ENCODE measurements at regions not wholly inside any gene's neighbourhood (a gene's known extent, or its start where the extent isn't known, plus 50 kb on each side); places are given as distances from the start of the nearest gene placed in this dataset.

GRCh38 chr21:33980276-33980916, 64.8 kb upstream of the ATP5PO start:
- H3K36me3 ChIP-seq (ENCODE audit: control insufficient read depth, insufficient read depth, low read length): no peaks in the 10 kb centered on the region
- no peak overlapping the region for H3K27ac ChIP-seq (ENCODE audit: low read depth, low read length)
- H3K27me3 ChIP-seq (ENCODE audit: control insufficient read depth, insufficient read depth, low read length): no peaks in the 10 kb centered on the region
- H3K9me3 ChIP-seq (ENCODE audit: control insufficient read depth, insufficient read depth, low read length): no peaks in the 10 kb centered on the region
- H3K4me1 ChIP-seq (ENCODE audit: control insufficient read depth, insufficient read depth, low read length): peaks cover 17% of the 10 kb centered on the region
- H3K4me3 ChIP-seq (ENCODE audit: low read depth, low read length): no peak overlapping the region
- H3K9ac ChIP-seq (ENCODE audit: low read depth, low read length): no peak overlapping the region

GRCh38 chr21:33978585-33978984, 63.0 kb upstream of the ATP5PO start:
- no peak overlapping the region for H3K27ac ChIP-seq (ENCODE audit: low read depth, low read length)
- H3K4me1 ChIP-seq (ENCODE audit: control insufficient read depth, insufficient read depth, low read length): peaks cover 17% of the 10 kb centered on the region
- no peak overlapping the region for H3K9ac ChIP-seq (ENCODE audit: low read depth, low read length)
- no peaks in the 10 kb centered on the region for H3K9me3 ChIP-seq (ENCODE audit: control insufficient read depth, insufficient read depth, low read length)
- H3K4me3 ChIP-seq (ENCODE audit: low read depth, low read length): no peak overlapping the region
- no peaks in the 10 kb centered on the region for H3K27me3 ChIP-seq (ENCODE audit: control insufficient read depth, insufficient read depth, low read length)
- no peaks in the 10 kb centered on the region for H3K36me3 ChIP-seq (ENCODE audit: control insufficient read depth, insufficient read depth, low read length)

- H3K9me3 ChIP-seq (ENCODE audit: control insufficient read depth, insufficient read depth, low read length): no peaks in the 10 kb centered on the region
- no peak overlapping the region for H3K4me3 ChIP-seq (ENCODE audit: low read depth, low read length)
- H3K27me3 ChIP-seq (ENCODE audit: control insufficient read depth, insufficient read depth, low read length): no peaks in the 10 kb centered on the region
- H3K9ac ChIP-seq (ENCODE audit: low read depth, low read length): no peak overlapping the region
- H3K4me1 ChIP-seq (ENCODE audit: control insufficient read depth, insufficient read depth, low read length): peaks cover 17% of the 10 kb centered on the region
- no peak overlapping the region for H3K27ac ChIP-seq (ENCODE audit: low read depth, low read length)
- H3K36me3 ChIP-seq (ENCODE audit: control insufficient read depth, insufficient read depth, low read length): no peaks in the 10 kb centered on the region
These were observed 62.2 kb upstream of the ATP5PO start for GRCh38 chr21:33977721-33978369.

- no peaks in the 10 kb centered on the region for H3K36me3 ChIP-seq (ENCODE audit: control insufficient read depth, insufficient read depth, low read length)
- peaks cover 17% of the 10 kb centered on the region for H3K4me1 ChIP-seq (ENCODE audit: control insufficient read depth, insufficient read depth, low read length)
- no peak overlapping the region for H3K27ac ChIP-seq (ENCODE audit: low read depth, low read length)
- no peaks in the 10 kb centered on the region for H3K27me3 ChIP-seq (ENCODE audit: control insufficient read depth, insufficient read depth, low read length)
- no peaks in the 10 kb centered on the region for H3K9me3 ChIP-seq (ENCODE audit: control insufficient read depth, insufficient read depth, low read length)
- H3K4me3 ChIP-seq (ENCODE audit: low read depth, low read length): no peak overlapping the region
- H3K9ac ChIP-seq (ENCODE audit: low read depth, low read length): no peak overlapping the region
These were observed 61.6 kb upstream of the ATP5PO start for GRCh38 chr21:33977017-33977720.

- Histone ChIP-seq H3K4me1 (ENCODE audit: control insufficient read depth, insufficient read depth, low read length) (peaks cover 23% of the 10 kb centered on the region), H3K9ac (ENCODE audit: low read depth, low read length) (no peak overlapping the region), H3K27ac (ENCODE audit: low read depth, low read length) (no peak overlapping the region), H3K4me3 (ENCODE audit: low read depth, low read length) (no peak overlapping the region), H3K27me3 (ENCODE audit: control insufficient read depth, insufficient read depth, low read length) (no peaks in the 10 kb centered on the region), H3K9me3 (ENCODE audit: control insufficient read depth, insufficient read depth, low read length) (no peaks in the 10 kb centered on the region), H3K36me3 (ENCODE audit: control insufficient read depth, insufficient read depth, low read length) (no peaks in the 10 kb centered on the region)
These were observed 60.7 kb upstream of the ATP5PO start for GRCh38 chr21:33976082-33977016.

- Histone ChIP-seq H3K4me1 (ENCODE audit: control insufficient read depth, insufficient read depth, low read length) (peaks cover 25% of the 10 kb centered on the region), H3K4me3 (ENCODE audit: low read depth, low read length) (no peak overlapping the region), H3K9ac (ENCODE audit: low read depth, low read length) (no peak overlapping the region), H3K27ac (ENCODE audit: low read depth, low read length) (no peak overlapping the region), H3K9me3 (ENCODE audit: control insufficient read depth, insufficient read depth, low read length) (no peaks in the 10 kb centered on the region), H3K36me3 (ENCODE audit: control insufficient read depth, insufficient read depth, low read length) (no peaks in the 10 kb centered on the region), H3K27me3 (ENCODE audit: control insufficient read depth, insufficient read depth, low read length) (no peaks in the 10 kb centered on the region)
These were observed 60.0 kb upstream of the ATP5PO start for GRCh38 chr21:33975548-33976081.

- no peak overlapping the region for H3K4me3 ChIP-seq (ENCODE audit: low read depth, low read length)
- H3K4me1 ChIP-seq (ENCODE audit: control insufficient read depth, insufficient read depth, low read length): peaks cover 25% of the 10 kb centered on the region
- no peak overlapping the region for H3K27ac ChIP-seq (ENCODE audit: low read depth, low read length)
These were observed 59.2 kb upstream of the ATP5PO start for GRCh38 chr21:33974513-33975468.

GRCh38 chr21:33973268-33973667, 57.7 kb upstream of the ATP5PO start:
- Histone ChIP-seq H3K36me3 (ENCODE audit: control insufficient read depth, insufficient read depth, low read length) (no peaks in the 10 kb centered on the region), H3K27me3 (ENCODE audit: control insufficient read depth, insufficient read depth, low read length) (no peaks in the 10 kb centered on the region), H3K4me1 (ENCODE audit: control insufficient read depth, insufficient read depth, low read length) (peaks cover 25% of the 10 kb centered on the region)

More at GRCh38 chr21:33974513-33975468, 59.2 kb upstream of the ATP5PO start:
- H3K9me3 ChIP-seq (ENCODE audit: control insufficient read depth, insufficient read depth, low read length): no peaks in the 10 kb centered on the region
- H3K36me3 ChIP-seq (ENCODE audit: control insufficient read depth, insufficient read depth, low read length): no peaks in the 10 kb centered on the region
- no peaks in the 10 kb centered on the region for H3K27me3 ChIP-seq (ENCODE audit: control insufficient read depth, insufficient read depth, low read length)
- no peak overlapping the region for H3K9ac ChIP-seq (ENCODE audit: low read depth, low read length)

GRCh38 chr21:33972539-33972938, 56.9 kb upstream of the ATP5PO start:
- no peak overlapping the region for H3K4me3 ChIP-seq (ENCODE audit: low read depth, low read length)
- H3K9me3 ChIP-seq (ENCODE audit: control insufficient read depth, insufficient read depth, low read length): no peaks in the 10 kb centered on the region
- no peaks in the 10 kb centered on the region for H3K36me3 ChIP-seq (ENCODE audit: control insufficient read depth, insufficient read depth, low read length)
- H3K27ac ChIP-seq (ENCODE audit: low read depth, low read length): no peak overlapping the region
- peaks cover 29% of the 10 kb centered on the region for H3K4me1 ChIP-seq (ENCODE audit: control insufficient read depth, insufficient read depth, low read length)
- H3K9ac ChIP-seq (ENCODE audit: low read depth, low read length): no peak overlapping the region
- no peaks in the 10 kb centered on the region for H3K27me3 ChIP-seq (ENCODE audit: control insufficient read depth, insufficient read depth, low read length)

More at GRCh38 chr21:33973268-33973667, 57.7 kb upstream of the ATP5PO start:
- no peak overlapping the region for H3K27ac ChIP-seq (ENCODE audit: low read depth, low read length)
- no peak overlapping the region for H3K9ac ChIP-seq (ENCODE audit: low read depth, low read length)
- no peaks in the 10 kb centered on the region for H3K9me3 ChIP-seq (ENCODE audit: control insufficient read depth, insufficient read depth, low read length)
- H3K4me3 ChIP-seq (ENCODE audit: low read depth, low read length): no peak overlapping the region

All from HUES48 (cell line).